NT2/D1 (cell line): ENCODE measurements at regions not wholly inside any gene's neighbourhood (a gene's known extent, or its start where the extent isn't known, plus 50 kb on each side); places are given as distances from the start of the nearest gene placed in this dataset.

Experiments
- DNase-seq: peaks from one replicate; pipeline ENCODE4 v3.0.0-alpha.2; 2011; ENCODE audit warnings: low read depth, low spot score
- H3K27me3 ChIP-seq: 2 replicates; pipeline ENCODE4 v1.6.0; 2011; ENCODE audit warnings: mild to moderate bottlenecking; ENCODE audit not compliant: insufficient read length, insufficient read depth
- H3K36me3 ChIP-seq: 2 replicates; pipeline ENCODE4 v1.6.1; 2011; ENCODE audit warnings: mild to moderate bottlenecking, low read length, mixed read lengths; ENCODE audit not compliant: insufficient read depth, insufficient read length
- H3K4me1 ChIP-seq: 2 replicates; pipeline ENCODE4 v1.5.1; 2011; ENCODE audit not compliant: insufficient read depth, insufficient read length
- H3K4me3 ChIP-seq: 2 replicates; pipeline ENCODE4 v1.5.1; 2011; ENCODE audit warnings: low read depth; ENCODE audit not compliant: insufficient read length
- H3K9ac ChIP-seq: 2 replicates; pipeline ENCODE4 v1.6.0; 2011; ENCODE audit warnings: low read depth; ENCODE audit not compliant: insufficient read length
- H3K9me3 ChIP-seq: 2 replicates; pipeline ENCODE4 v1.5.1; 2011; ENCODE audit warnings: mild to moderate bottlenecking, low read length; ENCODE audit not compliant: insufficient read depth
- SUZ12 ChIP-seq: IDR thresholded peaks from 2 replicates; pipeline ENCODE4 v1.6.1; 2011; ENCODE audit not compliant: insufficient read length, insufficient read depth; ENCODE audit errors: extremely low read depth
- YY1 ChIP-seq: IDR thresholded peaks from 2 replicates; pipeline ENCODE4 v1.6.1; 2011; ENCODE audit not compliant: insufficient read length, insufficient read depth
- ZNF274 ChIP-seq: IDR thresholded peaks from 2 replicates; pipeline ENCODE4 v1.6.1; 2011; ENCODE audit warnings: mild to moderate bottlenecking, low read depth, low read length

DNA sequence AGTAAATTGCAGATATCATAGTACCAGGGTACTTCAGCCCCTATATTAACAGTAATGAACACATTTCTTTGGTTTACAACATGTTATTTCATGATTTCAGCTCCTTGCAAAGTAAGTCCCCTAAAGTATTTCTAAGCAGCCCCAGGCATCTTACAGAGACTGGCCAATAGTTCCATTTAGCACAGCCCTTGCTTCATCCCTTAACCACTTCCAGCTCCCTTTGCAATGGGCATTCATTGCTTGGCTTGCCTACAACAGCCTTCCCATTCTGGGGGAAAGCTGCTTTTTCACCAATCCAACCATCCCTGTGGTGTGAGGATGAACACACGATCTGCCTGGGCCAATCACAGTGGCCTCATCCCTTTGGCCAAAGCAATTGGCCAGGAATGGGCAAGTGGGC is 67.2 kb upstream of the XCR1 start:
- no peaks in the 10 kb centered on the region for H3K36me3 ChIP-seq
- H3K9me3 ChIP-seq, result 0 out of 2 replicates have a peak, but pooled peaks cover 9% of the 10 kb centered on the region
- H3K4me1 ChIP-seq, result no peaks in the 10 kb centered on the region
- DNase-seq, result no peak
- H3K9ac ChIP-seq, result no peak overlapping the region
- H3K4me3 ChIP-seq, result no peak overlapping the region
- TF ChIP-seq SUZ12, result no peak
- no peak for TF ChIP-seq ZNF274
- no peak for TF ChIP-seq YY1
- H3K27me3 ChIP-seq, result no peaks in the 10 kb centered on the region

- Histone ChIP-seq H3K27me3 (no peaks in the 10 kb centered on the region), H3K36me3 (no peaks in the 10 kb centered on the region), H3K4me3 (no peak overlapping the region), H3K4me1 (no peaks in the 10 kb centered on the region), H3K9ac (no peak overlapping the region), H3K9me3 (0 out of 2 replicates have a peak, but pooled peaks cover 9% of the 10 kb centered on the region)
- DNase-seq, result no peak
- TF ChIP-seq SUZ12 (no peak), ZNF274 (no peak), YY1 (no peak)
These were observed 66.7 kb upstream of the XCR1 start for GRCh38 chr3:46093966-46094365.

GRCh38 chr3:46093327-46093942 is 66.2 kb upstream of the XCR1 start:
- TF ChIP-seq ZNF274, result no peak
- no peak for TF ChIP-seq SUZ12
- no peak for TF ChIP-seq YY1
- Histone ChIP-seq H3K9me3 (0 out of 2 replicates have a peak, but pooled peaks cover 9% of the 10 kb centered on the region), H3K36me3 (no peaks in the 10 kb centered on the region), H3K4me1 (no peaks in the 10 kb centered on the region), H3K9ac (no peak overlapping the region), H3K27me3 (no peaks in the 10 kb centered on the region), H3K4me3 (no peak overlapping the region)
- no peak for DNase-seq

DNA sequence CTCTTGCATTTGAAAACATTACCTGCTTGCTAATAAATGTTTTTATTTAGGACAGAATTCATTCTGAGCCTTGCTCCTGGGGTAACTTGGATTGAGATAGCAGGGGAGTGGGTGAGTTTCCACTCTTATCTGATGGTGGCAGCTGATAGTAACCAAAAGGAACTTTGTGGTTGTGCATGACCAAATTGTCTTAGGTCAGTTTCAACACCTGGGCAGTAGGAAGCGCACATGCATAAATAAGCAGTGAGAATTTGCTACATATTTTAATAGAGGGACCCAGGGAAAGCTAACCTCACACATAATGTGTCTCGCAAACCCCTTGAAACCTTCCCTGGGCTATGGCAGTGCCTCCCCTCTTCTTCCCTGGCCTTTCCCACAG is 65.4 kb upstream of the XCR1 start:
- H3K9me3 ChIP-seq, result 0 out of 2 replicates have a peak, but pooled peaks cover 9% of the 10 kb centered on the region
- no peaks in the 10 kb centered on the region for H3K36me3 ChIP-seq
- H3K4me3 ChIP-seq, result no peak overlapping the region
- DNase-seq, result no peak
- H3K9ac ChIP-seq, result no peak overlapping the region
- H3K4me1 ChIP-seq, result no peaks in the 10 kb centered on the region
- H3K27me3 ChIP-seq, result no peaks in the 10 kb centered on the region
- TF ChIP-seq SUZ12 (no peak), ZNF274 (no peak), YY1 (no peak)

GRCh38 chr3:46091741-46092701 is 64.7 kb upstream of the XCR1 start:
- Histone ChIP-seq H3K9me3 (0 out of 2 replicates have a peak, but pooled peaks cover 9% of the 10 kb centered on the region), H3K4me1 (no peaks in the 10 kb centered on the region), H3K9ac (no peak overlapping the region), H3K4me3 (no peak overlapping the region), H3K27me3 (no peaks in the 10 kb centered on the region), H3K36me3 (no peaks in the 10 kb centered on the region)
- no peak for TF ChIP-seq YY1
- TF ChIP-seq ZNF274, result no peak
- no peak for TF ChIP-seq SUZ12
- no peak for DNase-seq

- Histone ChIP-seq H3K9me3 (0 out of 2 replicates have a peak, but pooled peaks cover 2% of the 10 kb centered on the region), H3K27me3 (no peaks in the 10 kb centered on the region), H3K9ac (no peak overlapping the region), H3K36me3 (no peaks in the 10 kb centered on the region), H3K4me1 (no peaks in the 10 kb centered on the region), H3K4me3 (no peak overlapping the region)
- TF ChIP-seq ZNF274, result no peak
- TF ChIP-seq SUZ12, result no peak
- TF ChIP-seq YY1, result no peak
- no peak for DNase-seq
These were observed 63.8 kb upstream of the XCR1 start for GRCh38 chr3:46091046-46091445.

DNA sequence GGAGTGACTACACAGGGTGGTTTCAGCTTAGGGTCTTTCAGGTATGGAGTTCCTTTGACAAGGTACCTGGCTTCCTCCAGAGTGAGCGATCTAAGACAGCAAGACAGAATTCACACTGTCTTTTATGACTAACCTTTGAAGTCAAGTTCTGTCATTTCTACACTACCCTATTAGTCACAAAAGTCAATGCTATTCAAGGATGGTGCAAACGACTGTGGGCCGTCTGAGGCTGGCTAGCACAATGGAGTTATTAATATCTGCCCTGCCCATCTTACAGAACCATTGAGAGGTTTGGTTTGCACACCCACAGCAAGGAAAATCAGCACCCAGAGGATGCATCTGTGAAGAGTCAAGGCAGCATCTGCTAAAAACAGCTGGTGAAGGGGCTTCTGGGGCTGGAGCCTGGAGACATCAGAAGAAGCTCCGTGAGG is 62.9 kb upstream of the XCR1 start:
- no peaks in the 10 kb centered on the region for H3K27me3 ChIP-seq
- no peak overlapping the region for H3K9ac ChIP-seq
- DNase-seq, result no peak
- no peaks in the 10 kb centered on the region for H3K36me3 ChIP-seq
- H3K4me1 ChIP-seq, result no peaks in the 10 kb centered on the region
- no peak overlapping the region for H3K4me3 ChIP-seq
- TF ChIP-seq ZNF274 (no peak), YY1 (no peak), SUZ12 (no peak)
- H3K9me3 ChIP-seq, result no peaks in the 10 kb centered on the region
